ENCODE measurements at regions not wholly inside any gene's neighbourhood (a gene's known extent, or its start where the extent isn't known, plus 50 kb on each side); places are given as distances from the start of the nearest gene placed in this dataset.
"Not testable (repeated sequence)": the region's sequence is repeated elsewhere in the genome, so short reads cannot be mapped to it uniquely, and the experiment has no call there.

- DNase-seq = not testable (repeated sequence)
Measured at GRCh38 chr3:16077146-16077545, 97.3 kb upstream of the GALNT15 start.

- not testable (repeated sequence) for DNase-seq
Measured at GRCh38 chr3:16077681-16078080, 96.8 kb upstream of the GALNT15 start.

GRCh38 chr3:16079519-16079918 is 95.0 kb upstream of the GALNT15 start:
- DNase-seq = no peak

GRCh38 chr3:16081661-16082060 is 92.8 kb upstream of the GALNT15 start:
- DNase-seq = no peak

- DNase-seq = no peak
Measured at GRCh38 chr3:16084887-16085286, 89.6 kb upstream of the GALNT15 start.

GRCh38 chr3:16085410-16085809 is 89.1 kb upstream of the GALNT15 start:
- DNase-seq = no peak

GRCh38 chr3:16085884-16086608 is 88.4 kb upstream of the GALNT15 start:
- no peak for DNase-seq

GRCh38 chr3:16086690-16087089 is 87.8 kb upstream of the GALNT15 start:
- DNase-seq = no peak

- no peak for DNase-seq
Measured at GRCh38 chr3:16088496-16088895, 86.0 kb upstream of the GALNT15 start.

- no peak for DNase-seq
Measured at GRCh38 chr3:16089521-16089920, 85.0 kb upstream of the GALNT15 start.

GRCh38 chr3:16090024-16090423 is 84.5 kb upstream of the GALNT15 start:
- no peak for DNase-seq

- DNase-seq = no peak
Measured at GRCh38 chr3:16090706-16091105, 83.8 kb upstream of the GALNT15 start.

- DNase-seq = no peak
Measured at GRCh38 chr3:16092923-16093322, 81.6 kb upstream of the GALNT15 start.

- no peak for DNase-seq
Measured at GRCh38 chr3:16101295-16102186, 72.9 kb upstream of the GALNT15 start.

GRCh38 chr3:16102187-16102561 is 72.3 kb upstream of the GALNT15 start:
- no peak for DNase-seq

GRCh38 chr3:16102905-16103364 is 71.5 kb upstream of the GALNT15 start:
- no peak for DNase-seq

GRCh38 chr3:16103472-16103871 is 71.0 kb upstream of the GALNT15 start:
- no peak for DNase-seq

- no peak for DNase-seq
Measured at GRCh38 chr3:16104156-16104555, 70.3 kb upstream of the GALNT15 start.

- DNase-seq = no peak
Measured at GRCh38 chr3:16106050-16106449, 68.4 kb upstream of the GALNT15 start.

GRCh38 chr3:16108424-16108823 is 66.1 kb upstream of the GALNT15 start:
- DNase-seq = no peak

GRCh38 chr3:16109929-16110328 is 64.6 kb upstream of the GALNT15 start:
- DNase-seq = no peak

- no peak for DNase-seq
Measured at GRCh38 chr3:16112910-16113504, 61.5 kb upstream of the GALNT15 start.

- no peak for DNase-seq
Measured at GRCh38 chr3:16113704-16114103, 60.8 kb upstream of the GALNT15 start.

- DNase-seq = no peak
Measured at GRCh38 chr3:16114429-16114828, 60.1 kb upstream of the GALNT15 start.
